Right kidney (tissue), 1 donor: ENCODE measurements at regions not wholly inside any gene's neighbourhood (a gene's known extent, or its start where the extent isn't known, plus 50 kb on each side); places are given as distances from the start of the nearest gene placed in this dataset.
"Not testable (repeated sequence)": the region's sequence is repeated elsewhere in the genome, so short reads cannot be mapped to it uniquely, and the experiment has no call there.

Source experiments
- DNase-seq: peaks from one replicate; pipeline ENCODE4 v3.0.0-alpha.2; 2016

DNA sequence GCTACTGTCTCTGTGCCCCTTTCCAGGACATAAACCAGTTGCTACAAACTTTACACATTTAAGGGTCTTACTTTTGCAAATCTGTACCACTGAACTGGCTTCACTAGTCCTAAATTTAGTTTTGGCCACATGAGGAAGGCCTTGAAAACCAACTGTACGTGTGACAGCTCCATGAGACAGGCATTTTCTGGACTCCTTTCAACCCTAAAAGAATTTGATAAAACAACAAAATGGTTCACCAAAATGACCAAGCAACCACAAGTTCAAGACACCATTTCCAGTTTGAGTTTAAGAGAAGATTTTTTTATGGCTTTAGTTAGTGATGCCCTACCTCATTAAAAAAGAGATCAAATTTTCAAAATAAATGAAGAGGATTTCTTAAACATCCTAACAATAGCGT is 246.4 kb downstream of the ZNF674 start:
- no peak for DNase-seq

DNA sequence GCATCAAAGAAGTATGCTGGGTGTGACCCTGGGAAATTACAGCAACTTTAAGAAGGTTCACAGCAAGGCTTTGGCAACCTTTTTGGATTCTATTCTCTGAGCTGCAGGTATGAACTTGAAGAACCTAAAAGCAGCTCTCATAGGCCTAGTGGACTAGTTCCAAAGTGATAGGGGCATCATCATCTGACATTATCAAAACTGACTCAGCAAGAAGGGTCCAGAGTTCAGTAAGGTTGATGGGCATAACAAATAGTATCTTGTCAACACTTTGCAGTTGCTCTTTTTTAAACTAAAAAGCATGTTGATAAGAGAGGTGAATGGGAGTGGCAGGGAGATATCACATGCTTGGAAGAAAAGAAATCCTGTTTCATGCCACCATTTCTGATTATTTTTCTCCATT is 249.3 kb downstream of the ZNF674 start:
- DNase-seq, result no peak

GRCh38 chrX:46294234-46294633 is 251.0 kb downstream of the ZNF674 start:
- no peak for DNase-seq

- DNase-seq, result no peak
Observed at GRCh38 chrX:46279925-46280313, 265.3 kb downstream of the ZNF674 start.

DNA sequence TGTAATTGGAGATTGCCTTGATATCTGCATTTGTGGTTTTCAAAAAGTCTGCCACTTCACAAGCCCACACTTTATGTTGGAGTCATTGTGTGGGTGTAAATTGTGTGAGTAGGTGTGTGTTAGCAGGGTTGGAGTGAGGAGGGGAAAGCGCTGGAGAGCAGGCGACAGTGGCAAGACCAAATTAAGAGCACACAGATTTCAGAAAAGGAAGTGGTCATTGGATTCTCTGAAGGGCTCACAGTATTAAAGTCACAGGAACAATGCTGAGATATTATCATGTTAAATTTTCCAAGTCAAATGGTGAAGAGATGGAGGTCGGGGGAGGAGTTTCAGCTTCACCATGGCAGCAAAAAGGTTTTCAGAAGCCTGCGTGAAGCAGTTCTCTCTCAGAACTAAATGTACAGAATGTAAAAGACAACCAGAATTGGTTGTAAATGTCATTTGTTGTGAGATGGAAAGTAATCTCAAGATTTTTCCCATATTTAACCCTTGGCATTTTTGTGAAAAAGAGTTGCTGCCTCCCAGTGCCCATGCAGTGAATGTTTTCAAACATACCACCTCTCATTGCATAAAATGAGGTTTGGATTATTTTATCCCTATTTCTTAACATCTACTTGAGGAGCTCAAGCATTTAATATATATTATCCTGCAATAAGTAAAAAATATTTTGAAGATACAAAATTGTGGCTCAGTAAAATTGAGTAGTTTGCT is 265.9 kb downstream of the ZNF674 start:
- DNase-seq, result no peak

- no peak for DNase-seq
Observed at GRCh38 chrX:46278572-46278971, 266.6 kb downstream of the ZNF674 start.

- no peak for DNase-seq
Observed at GRCh38 chrX:46268412-46268811, 276.8 kb downstream of the ZNF674 start.

GRCh38 chrX:46263494-46263893 is 281.7 kb downstream of the ZNF674 start:
- no peak for DNase-seq

GRCh38 chrX:46262304-46262703 is 282.9 kb downstream of the ZNF674 start:
- DNase-seq, result no peak

DNA sequence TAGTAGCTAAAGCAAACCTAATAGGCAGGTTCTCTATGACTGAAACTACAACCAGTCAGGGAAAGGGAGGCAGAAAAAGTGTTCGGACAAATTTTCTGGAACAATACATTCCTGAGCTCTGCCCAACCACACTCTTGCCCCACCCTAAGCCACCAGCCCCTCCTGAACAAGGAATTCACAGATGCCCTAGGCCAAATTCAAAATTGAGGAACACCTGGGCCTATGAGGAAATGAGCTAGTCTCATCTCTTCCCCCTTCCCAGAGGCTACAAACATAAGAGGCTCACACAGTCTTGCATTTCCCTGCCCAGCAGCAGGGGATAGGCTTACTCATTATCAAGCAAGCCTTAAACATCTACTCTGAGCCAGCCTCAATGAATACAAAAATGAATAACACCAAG is 284.7 kb downstream of the ZNF674 start:
- no peak for DNase-seq

- no peak for DNase-seq
Observed at GRCh38 chrX:46258356-46258755, 286.9 kb downstream of the ZNF674 start.

DNA sequence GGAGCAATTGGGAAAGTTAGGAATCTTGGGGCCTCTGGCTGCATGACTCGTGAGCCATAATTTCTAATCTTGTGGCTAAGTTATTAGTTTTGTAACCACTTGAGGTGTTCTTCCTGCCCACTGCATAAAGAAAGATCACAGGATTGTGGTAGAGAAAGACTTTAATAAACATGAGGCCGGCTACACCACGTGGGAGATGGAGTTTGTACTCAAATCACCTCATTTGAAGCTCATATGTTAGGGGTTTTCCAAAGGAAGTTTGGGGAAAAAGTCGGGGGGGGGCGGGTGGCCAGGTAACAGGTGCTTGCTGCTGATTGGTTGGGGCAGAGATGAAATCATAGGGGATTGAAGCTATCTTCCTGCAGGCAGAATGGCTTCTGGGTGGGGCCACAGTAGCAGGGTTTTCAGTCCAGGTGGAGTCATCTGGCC is 287.8 kb downstream of the ZNF674 start:
- no peak for DNase-seq

DNA sequence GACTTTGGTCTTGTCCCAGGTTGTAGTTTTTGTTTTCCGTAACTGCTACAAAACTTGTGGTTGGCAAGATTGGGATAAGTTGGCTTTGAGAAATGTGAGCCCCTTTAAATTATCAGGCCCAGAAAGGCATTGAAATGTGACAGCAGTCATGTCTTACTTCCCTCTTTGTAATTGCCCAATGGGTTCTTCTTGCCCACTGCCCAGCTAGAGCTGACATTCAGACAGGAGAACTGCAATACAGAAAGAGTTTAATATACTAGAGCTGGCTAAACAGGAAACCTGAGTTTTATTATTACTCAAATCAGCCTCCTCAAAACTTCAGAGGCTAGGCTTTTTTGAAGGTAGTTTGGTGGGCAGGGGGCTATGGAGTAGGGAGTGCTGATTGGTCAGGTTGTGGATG is 288.3 kb downstream of the ZNF674 start:
- DNase-seq, result no peak

DNA sequence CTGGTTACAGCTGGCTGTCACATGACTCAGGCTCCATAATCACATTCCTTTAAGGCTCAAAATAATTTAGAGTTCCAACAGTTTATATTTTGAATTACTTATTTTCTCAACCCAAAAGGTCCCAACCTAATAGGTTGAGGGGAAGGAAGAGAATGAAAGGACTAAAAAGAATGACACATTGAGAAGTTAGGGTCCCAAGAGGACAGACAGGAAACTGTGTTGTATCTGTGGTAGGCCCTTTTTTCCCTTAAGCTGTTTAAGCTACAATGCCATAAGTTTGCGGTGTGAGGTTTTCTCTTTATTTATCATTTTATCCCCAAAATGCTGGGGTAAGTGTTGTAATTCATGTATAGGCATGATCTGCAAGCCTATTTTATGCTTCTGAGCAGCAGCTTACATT is 290.2 kb downstream of the ZNF674 start:
- DNase-seq, result peak; percentile 16

DNA sequence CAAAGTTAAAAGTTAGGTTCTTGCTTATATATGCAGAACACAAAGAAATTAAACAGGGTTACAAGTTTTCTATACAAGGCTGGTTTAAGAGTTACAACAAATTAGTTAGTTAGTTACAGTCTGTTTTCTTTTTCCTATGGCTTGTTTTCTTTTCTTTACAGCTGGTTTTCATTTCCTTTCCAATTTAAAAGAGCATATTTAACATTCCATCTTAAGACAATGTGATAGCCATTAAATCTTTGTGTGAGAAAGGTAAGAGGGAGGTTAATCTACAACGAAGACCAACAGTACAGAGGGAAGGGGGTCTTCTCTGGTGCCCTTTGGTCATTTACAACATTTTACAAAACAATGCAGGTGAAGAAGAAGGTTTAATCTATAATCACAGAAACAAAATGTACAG is 290.6 kb downstream of the ZNF674 start:
- DNase-seq, result peak; percentile 15

GRCh38 chrX:46251755-46252154 is 293.5 kb downstream of the ZNF674 start:
- no peak for DNase-seq

- no peak for DNase-seq
Observed at GRCh38 chrX:46250151-46250550, 295.1 kb downstream of the ZNF674 start.

DNA sequence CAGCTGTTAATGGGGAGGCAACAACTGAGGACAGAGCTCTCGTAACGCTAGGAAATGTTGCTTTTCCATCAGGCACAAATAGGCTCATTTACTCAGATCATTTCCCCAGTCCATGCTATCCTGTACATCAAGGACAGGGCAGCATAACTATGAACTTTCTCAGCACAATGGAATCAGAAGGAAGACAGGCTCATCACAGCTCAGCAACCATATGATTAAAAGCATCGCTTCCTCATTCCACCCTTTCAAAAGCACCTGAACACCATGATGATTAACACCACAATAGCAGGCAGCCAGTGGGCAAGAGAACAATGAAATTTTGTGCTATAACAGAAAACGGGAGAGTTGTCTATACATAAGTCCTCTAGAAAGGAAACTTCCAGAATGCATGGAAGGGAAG is 297.8 kb downstream of the ZNF674 start:
- DNase-seq, result no peak

DNA sequence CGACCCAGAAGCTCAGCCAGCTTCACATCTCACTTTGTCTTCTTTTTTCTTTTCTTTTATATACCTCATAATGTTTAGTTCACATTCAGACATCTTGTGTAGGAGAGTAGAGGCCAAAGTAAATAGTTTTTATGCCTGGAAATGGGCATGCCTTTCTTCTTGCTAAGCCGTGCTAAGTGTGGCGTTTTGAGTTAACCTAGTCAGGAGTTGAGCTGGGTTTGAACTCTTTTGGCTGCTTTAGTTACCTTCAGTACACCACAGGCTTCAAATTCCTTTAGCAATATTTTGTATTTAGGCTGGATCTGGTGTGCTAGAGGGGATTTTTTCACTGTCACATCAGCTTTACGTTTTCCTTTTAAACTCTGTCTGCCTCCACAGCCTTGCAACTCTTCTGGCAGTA is 300.8 kb downstream of the ZNF674 start:
- DNase-seq, result no peak

DNA sequence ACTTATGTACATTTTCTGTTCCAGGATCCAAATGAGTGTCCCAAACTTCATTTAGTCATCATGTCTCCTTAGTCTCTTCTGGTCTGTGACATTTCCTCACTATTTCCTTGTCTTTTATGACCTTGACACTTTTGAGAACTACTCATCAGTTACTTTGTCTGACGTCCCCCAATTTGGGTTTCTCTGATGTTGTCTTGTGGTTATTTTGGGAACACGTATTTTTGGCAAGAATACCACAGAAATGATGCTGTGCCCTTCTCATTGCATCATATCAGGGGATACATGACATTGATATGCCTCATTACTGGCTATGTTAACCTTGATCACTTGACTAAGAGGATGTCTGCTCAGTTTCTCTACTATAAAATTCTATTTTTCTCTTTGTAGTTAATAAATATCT is 308.8 kb downstream of the ZNF674 start:
- no peak for DNase-seq

- DNase-seq, result no peak
Observed at GRCh38 chrX:46235778-46236177, 309.4 kb downstream of the ZNF674 start.

GRCh38 chrX:46234775-46235174 is 310.4 kb downstream of the ZNF674 start:
- DNase-seq, result no peak

DNA sequence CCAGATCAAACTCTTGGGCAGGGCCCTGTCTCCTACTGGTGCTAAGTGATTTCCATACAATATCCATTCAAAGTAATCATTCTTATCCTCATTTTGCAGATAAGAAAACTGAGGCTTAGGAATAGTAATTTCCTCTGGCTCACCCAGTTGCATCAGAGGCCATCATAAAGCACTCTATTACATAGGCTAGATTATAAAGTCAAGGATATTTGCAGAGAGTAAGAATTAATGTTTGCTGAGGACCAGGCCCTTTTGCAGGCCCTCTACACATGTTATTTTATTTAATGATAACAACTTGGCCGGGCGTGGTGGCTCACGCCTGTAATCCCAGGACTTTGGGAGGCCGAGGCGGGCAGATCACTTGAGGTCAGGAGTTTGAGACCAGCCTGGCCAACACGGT is 316.8 kb downstream of the ZNF674 start:
- DNase-seq, result no peak

DNA sequence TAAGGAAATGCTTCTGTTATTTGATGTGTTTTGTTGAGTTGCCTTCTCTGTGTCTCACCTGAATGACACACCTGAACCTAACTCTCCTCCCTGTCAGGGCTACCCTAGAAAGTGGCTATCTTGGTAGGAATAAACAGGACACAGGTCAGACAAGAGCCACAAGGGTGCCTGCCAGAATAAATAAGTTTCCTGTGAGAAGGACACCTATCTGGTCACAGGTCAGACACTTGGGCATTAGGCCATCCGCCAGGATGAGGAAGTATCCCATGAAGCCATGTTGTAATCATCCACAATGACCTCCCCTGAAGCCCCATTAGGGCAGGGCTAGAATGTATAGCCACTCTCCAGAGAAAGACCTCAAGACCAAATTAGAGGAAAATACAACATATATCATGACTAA is 318.8 kb downstream of the ZNF674 start:
- DNase-seq, result no peak

GRCh38 chrX:46223499-46223898 is 321.7 kb downstream of the ZNF674 start:
- not testable (repeated sequence) for DNase-seq
